Dendritic cell treated with granulocyte-macrophage colony-stimulating factor and Interleukin-4, amounts not matched to agents 40 ng/mL and 50 ng/mL, for 4 days (primary cell): ENCODE measurements at regions not wholly inside any gene's neighbourhood (a gene's known extent, or its start where the extent isn't known, plus 50 kb on each side); places are given as distances from the start of the nearest gene placed in this dataset.

Source experiments
- H3K27ac Mint-ChIP-seq: one replicate; pipeline ENCODE4 v1.8.0; 2022; ENCODE audit warnings: mild to moderate bottlenecking, mixed read lengths
- H3K27me3 Mint-ChIP-seq: one replicate; pipeline ENCODE4 v1.8.0; 2022; ENCODE audit warnings: mild to moderate bottlenecking, mixed read lengths
- H3K36me3 Mint-ChIP-seq: one replicate; pipeline ENCODE4 v1.8.0; 2022; ENCODE audit warnings: low read depth, mixed read lengths
- H3K4me1 Mint-ChIP-seq: one replicate; pipeline ENCODE4 v1.8.0; 2022; ENCODE audit warnings: low read depth, mixed read lengths
- H3K4me3 Mint-ChIP-seq: one replicate; pipeline ENCODE4 v1.8.0; 2022; ENCODE audit warnings: mild to moderate bottlenecking, moderate library complexity, mixed read lengths
- H3K9me3 Mint-ChIP-seq: one replicate; pipeline ENCODE4 v1.8.0; 2022; ENCODE audit warnings: mixed read lengths
- intact Hi-C: fragments of 100-400 bp; cut with micrococcal nuclease; formaldehyde crosslinking; loops from one replicate; pipeline ENCODE4 v1.15.0; 2022

- Mint-ChIP-seq H3K27me3 (no peaks in the 10 kb centered on the region), H3K27ac (no peak overlapping the region), H3K9me3 (peaks cover 9% of the 10 kb centered on the region), H3K4me1 (no peaks in the 10 kb centered on the region), H3K4me3 (no peak overlapping the region), H3K36me3 (no peaks in the 10 kb centered on the region)
- intact Hi-C loops = no loop called here
Measured at GRCh38 chr18:1907470-1908206, 663.7 kb downstream of the METTL4 start.

GRCh38 chr18:1914489-1914888, 656.8 kb downstream of the METTL4 start:
- H3K27me3 Mint-ChIP-seq = no peaks in the 10 kb centered on the region
- no peaks in the 10 kb centered on the region for H3K4me1 Mint-ChIP-seq
- no peaks in the 10 kb centered on the region for H3K36me3 Mint-ChIP-seq
- peaks cover 9% of the 10 kb centered on the region for H3K9me3 Mint-ChIP-seq
- H3K27ac Mint-ChIP-seq = no peak overlapping the region
- no peak overlapping the region for H3K4me3 Mint-ChIP-seq
- intact Hi-C loops = no loop called here

- no peak overlapping the region for H3K27ac Mint-ChIP-seq
- H3K27me3 Mint-ChIP-seq = no peaks in the 10 kb centered on the region
- H3K36me3 Mint-ChIP-seq = no peaks in the 10 kb centered on the region
- no peaks in the 10 kb centered on the region for H3K9me3 Mint-ChIP-seq
- intact Hi-C loops = no loop called here
- no peaks in the 10 kb centered on the region for H3K4me1 Mint-ChIP-seq
- no peak overlapping the region for H3K4me3 Mint-ChIP-seq
Measured at GRCh38 chr18:1916869-1917523, 654.3 kb downstream of the METTL4 start.

- Mint-ChIP-seq H3K36me3 (no peaks in the 10 kb centered on the region), H3K27ac (no peak overlapping the region), H3K27me3 (no peaks in the 10 kb centered on the region), H3K9me3 (no peaks in the 10 kb centered on the region), H3K4me3 (no peak overlapping the region), H3K4me1 (no peaks in the 10 kb centered on the region)
- intact Hi-C loops = no loop called here
Measured at GRCh38 chr18:1917569-1917968, 653.7 kb downstream of the METTL4 start.

- H3K36me3 Mint-ChIP-seq = no peaks in the 10 kb centered on the region
- no peaks in the 10 kb centered on the region for H3K9me3 Mint-ChIP-seq
- no peak overlapping the region for H3K27ac Mint-ChIP-seq
- no peak overlapping the region for H3K4me3 Mint-ChIP-seq
- no peaks in the 10 kb centered on the region for H3K4me1 Mint-ChIP-seq
- intact Hi-C loops = no loop called here
- no peaks in the 10 kb centered on the region for H3K27me3 Mint-ChIP-seq
Measured at GRCh38 chr18:1922066-1922465, 649.2 kb downstream of the METTL4 start.

GRCh38 chr18:1928711-1929110, 642.6 kb downstream of the METTL4 start:
- no peak overlapping the region for H3K27ac Mint-ChIP-seq
- H3K4me1 Mint-ChIP-seq = no peaks in the 10 kb centered on the region
- intact Hi-C loops = no loop called here
- peaks cover 17% of the 10 kb centered on the region for H3K9me3 Mint-ChIP-seq
- H3K4me3 Mint-ChIP-seq = no peak overlapping the region
- H3K36me3 Mint-ChIP-seq = no peaks in the 10 kb centered on the region
- no peaks in the 10 kb centered on the region for H3K27me3 Mint-ChIP-seq

- no peaks in the 10 kb centered on the region for H3K27me3 Mint-ChIP-seq
- no peak overlapping the region for H3K27ac Mint-ChIP-seq
Measured at GRCh38 chr18:1929720-1930119, 641.6 kb downstream of the METTL4 start.

GRCh38 chr18:1930291-1931270, 640.7 kb downstream of the METTL4 start:
- Mint-ChIP-seq H3K9me3 (peaks cover 17% of the 10 kb centered on the region), H3K4me3 (no peak overlapping the region), H3K4me1 (no peaks in the 10 kb centered on the region), H3K27me3 (no peaks in the 10 kb centered on the region), H3K27ac (no peak overlapping the region), H3K36me3 (no peaks in the 10 kb centered on the region)
- intact Hi-C loops = no loop called here

More at GRCh38 chr18:1929720-1930119, 641.6 kb downstream of the METTL4 start:
- H3K4me3 Mint-ChIP-seq = no peak overlapping the region
- peaks cover 17% of the 10 kb centered on the region for H3K9me3 Mint-ChIP-seq
- H3K4me1 Mint-ChIP-seq = no peaks in the 10 kb centered on the region
- intact Hi-C loops = no loop called here
- H3K36me3 Mint-ChIP-seq = no peaks in the 10 kb centered on the region

GRCh38 chr18:1952486-1952885, 618.8 kb downstream of the METTL4 start:
- H3K27ac Mint-ChIP-seq = no peak overlapping the region
- intact Hi-C loops = no loop called here
- H3K36me3 Mint-ChIP-seq = no peaks in the 10 kb centered on the region
- H3K4me1 Mint-ChIP-seq = no peaks in the 10 kb centered on the region
- H3K4me3 Mint-ChIP-seq = no peak overlapping the region
- H3K27me3 Mint-ChIP-seq = no peaks in the 10 kb centered on the region
- H3K9me3 Mint-ChIP-seq = no peaks in the 10 kb centered on the region

GRCh38 chr18:1954583-1955312, 616.6 kb downstream of the METTL4 start:
- Mint-ChIP-seq H3K4me1 (no peaks in the 10 kb centered on the region), H3K4me3 (no peak overlapping the region), H3K9me3 (no peaks in the 10 kb centered on the region), H3K27ac (no peak overlapping the region), H3K27me3 (no peaks in the 10 kb centered on the region), H3K36me3 (no peaks in the 10 kb centered on the region)
- intact Hi-C loops = no loop called here

- H3K4me3 Mint-ChIP-seq = no peak overlapping the region
Measured at GRCh38 chr18:1958798-1959197, 612.5 kb downstream of the METTL4 start.

GRCh38 chr18:1965016-1965415, 606.3 kb downstream of the METTL4 start:
- H3K27ac Mint-ChIP-seq = no peak overlapping the region
- H3K27me3 Mint-ChIP-seq = no peaks in the 10 kb centered on the region
- H3K4me1 Mint-ChIP-seq = no peaks in the 10 kb centered on the region
- intact Hi-C loops = no loop called here
- no peak overlapping the region for H3K4me3 Mint-ChIP-seq
- no peaks in the 10 kb centered on the region for H3K36me3 Mint-ChIP-seq
- no peaks in the 10 kb centered on the region for H3K9me3 Mint-ChIP-seq

More at GRCh38 chr18:1958798-1959197, 612.5 kb downstream of the METTL4 start:
- no peak overlapping the region for H3K27ac Mint-ChIP-seq
- H3K9me3 Mint-ChIP-seq = no peaks in the 10 kb centered on the region
- intact Hi-C loops = no loop called here
- H3K27me3 Mint-ChIP-seq = no peaks in the 10 kb centered on the region
- no peaks in the 10 kb centered on the region for H3K36me3 Mint-ChIP-seq
- no peaks in the 10 kb centered on the region for H3K4me1 Mint-ChIP-seq

- Mint-ChIP-seq H3K4me3 (no peak overlapping the region), H3K9me3 (no peaks in the 10 kb centered on the region), H3K27me3 (no peaks in the 10 kb centered on the region), H3K27ac (no peak overlapping the region), H3K4me1 (no peaks in the 10 kb centered on the region), H3K36me3 (no peaks in the 10 kb centered on the region)
- intact Hi-C loops = no loop called here
Measured at GRCh38 chr18:1965541-1965940, 605.8 kb downstream of the METTL4 start.
